NCI-H1105 treated with DMSO at 0.1 percent for 48 hours (cell line): ENCODE measurements at regions not wholly inside any gene's neighbourhood (a gene's known extent, or its start where the extent isn't known, plus 50 kb on each side); places are given as distances from the start of the nearest gene placed in this dataset.
A peak's percentile ranks its signal among the peaks of the same experiment; 100 is the strongest.
"Not testable (repeated sequence)": the region's sequence is repeated elsewhere in the genome, so short reads cannot be mapped to it uniquely, and the experiment has no call there.

Experiments
- DNase-seq: peaks from one replicate; lab custom pipeline; 2025; lab: John Stamatoyannopoulos, UW

- no peak for DNase-seq
These were observed 444.7 kb downstream of the PCDH10 start for GRCh38 chr4:133593764-133594163.

GRCh38 chr4:133592591-133592990 is 443.5 kb downstream of the PCDH10 start:
- no peak for DNase-seq

GRCh38 chr4:133592106-133592505 is 443.0 kb downstream of the PCDH10 start:
- no peak for DNase-seq

DNA sequence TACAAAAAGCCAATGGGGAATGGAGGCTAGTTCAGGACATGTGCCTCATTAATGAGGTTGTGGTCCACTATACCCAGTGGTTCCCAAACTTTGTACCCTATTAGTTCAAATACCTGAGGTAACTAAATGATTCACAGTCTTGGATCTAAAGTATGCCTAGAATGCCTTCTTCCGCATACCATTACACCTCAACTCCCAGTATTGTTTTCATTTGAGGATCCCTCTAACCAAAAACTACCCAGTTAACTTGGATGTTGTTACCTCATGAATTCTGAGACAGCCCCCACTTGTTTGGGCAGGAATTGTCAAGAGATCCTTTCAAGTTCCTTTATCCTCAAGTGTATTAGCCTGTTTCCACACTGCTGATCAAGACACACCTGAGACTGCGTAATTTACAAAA is 439.2 kb downstream of the PCDH10 start:
- DNase-seq = no peak

DNA sequence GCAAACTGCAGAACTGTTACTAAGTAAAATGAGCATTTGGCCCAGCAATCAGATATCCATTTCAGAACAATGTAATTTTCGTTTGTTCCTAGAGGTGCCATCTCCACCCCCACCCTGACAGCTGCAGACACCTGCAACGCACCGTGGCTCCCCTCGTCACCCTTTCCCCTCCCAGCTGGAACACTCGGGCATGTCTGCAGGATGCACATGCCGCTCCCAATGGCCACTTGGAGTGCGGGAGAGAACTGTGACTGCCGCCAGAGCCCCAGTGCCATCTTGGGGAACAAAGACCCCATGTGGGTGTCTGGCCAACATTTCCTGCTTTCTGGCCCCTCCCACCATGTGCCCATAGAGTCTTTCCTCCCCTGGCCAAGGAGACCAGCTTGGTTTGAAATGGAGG is 436.2 kb downstream of the PCDH10 start:
- no peak for DNase-seq

DNA sequence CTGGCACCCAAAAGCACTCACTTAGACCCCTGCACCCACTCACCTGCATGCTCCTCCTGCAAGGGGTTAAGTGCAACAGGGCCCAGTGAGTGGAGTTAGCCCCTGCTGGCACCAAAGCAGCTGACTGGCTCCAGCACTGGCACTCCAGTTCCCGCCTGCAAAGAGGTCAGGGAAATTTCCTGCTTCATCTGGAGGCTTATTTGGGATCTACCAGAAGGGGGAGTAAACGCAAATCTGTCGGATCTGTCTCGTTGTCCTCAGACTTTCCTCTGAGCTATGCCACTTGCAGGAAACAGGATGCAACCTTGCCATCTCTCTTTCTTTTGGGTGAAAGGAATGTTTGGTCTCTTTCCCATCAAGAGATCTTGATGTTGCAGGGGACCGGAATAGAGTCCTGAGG is 435.6 kb downstream of the PCDH10 start:
- no peak for DNase-seq

GRCh38 chr4:133581996-133582619 is 433.0 kb downstream of the PCDH10 start:
- DNase-seq = peak; percentile 10

- DNase-seq = no peak
These were observed 425.2 kb downstream of the PCDH10 start for GRCh38 chr4:133574248-133574647.

- DNase-seq = peak; percentile 97
These were observed 416.3 kb downstream of the PCDH10 start for GRCh38 chr4:133565379-133565778.

- DNase-seq = no peak
These were observed 410.9 kb downstream of the PCDH10 start for GRCh38 chr4:133559987-133560386.

- no peak for DNase-seq
These were observed 406.6 kb downstream of the PCDH10 start for GRCh38 chr4:133555671-133556070.

- no peak for DNase-seq
These were observed 401.3 kb downstream of the PCDH10 start for GRCh38 chr4:133550436-133550835.

DNA sequence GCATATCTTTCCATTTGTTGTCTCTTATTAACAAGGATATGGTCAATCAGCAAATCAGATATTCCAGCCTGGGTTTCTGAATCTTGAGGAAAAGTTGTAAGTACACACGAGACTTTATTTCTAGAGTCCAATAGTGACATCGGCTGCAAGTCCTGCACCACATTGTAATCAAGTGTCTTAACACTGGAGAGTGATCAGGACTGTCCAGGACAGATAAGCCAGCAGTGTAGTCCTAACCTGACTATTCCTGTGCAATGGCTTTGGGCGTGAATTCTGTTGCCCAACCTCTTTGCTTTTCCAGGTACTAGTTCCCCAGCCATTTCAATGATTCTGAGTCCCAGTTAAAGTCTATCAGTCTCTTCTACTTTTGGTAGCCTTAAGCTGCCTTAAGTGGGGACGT is 395.0 kb downstream of the PCDH10 start:
- no peak for DNase-seq

GRCh38 chr4:133537780-133538281 is 388.7 kb downstream of the PCDH10 start:
- DNase-seq = no peak

DNA sequence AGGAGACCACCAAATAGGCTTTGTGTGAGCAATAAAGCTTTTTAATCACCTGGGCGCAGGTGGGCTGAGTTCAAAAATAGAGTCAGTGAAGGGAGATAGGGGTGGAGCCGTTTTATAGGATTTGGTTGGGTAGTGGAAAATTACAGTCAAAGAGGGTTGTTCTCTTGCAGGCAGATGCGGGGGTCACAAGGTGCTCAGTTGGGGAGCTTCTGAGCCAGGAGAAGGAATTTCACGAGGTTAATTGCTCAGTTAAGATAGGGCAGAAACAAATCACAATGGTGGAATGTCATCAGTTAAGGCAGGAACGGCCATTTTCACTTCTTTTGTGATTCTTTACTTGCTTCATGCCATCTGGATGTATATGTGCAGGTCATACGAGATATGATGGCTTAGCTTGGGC is 385.1 kb downstream of the PCDH10 start:
- DNase-seq = not testable (repeated sequence)

DNA sequence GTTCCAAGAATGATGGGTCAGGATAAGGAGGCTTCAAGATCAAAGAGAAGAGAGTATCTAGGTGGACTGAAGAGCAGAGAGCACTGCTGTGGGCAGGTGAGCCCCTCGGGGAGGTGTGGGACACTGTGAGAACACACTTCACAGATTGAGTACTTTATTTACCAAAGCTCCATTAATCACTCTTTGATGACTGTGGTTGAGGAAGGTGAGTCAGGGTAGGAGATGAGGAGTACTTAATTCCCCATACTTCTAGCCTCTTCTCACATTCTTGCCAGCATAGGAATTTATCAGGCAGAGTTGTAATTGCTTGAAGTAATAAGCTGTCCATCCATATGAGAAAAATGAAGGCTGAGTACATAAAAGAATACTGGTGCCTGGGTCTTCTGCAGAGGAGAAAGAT is 375.3 kb downstream of the PCDH10 start:
- no peak for DNase-seq

DNA sequence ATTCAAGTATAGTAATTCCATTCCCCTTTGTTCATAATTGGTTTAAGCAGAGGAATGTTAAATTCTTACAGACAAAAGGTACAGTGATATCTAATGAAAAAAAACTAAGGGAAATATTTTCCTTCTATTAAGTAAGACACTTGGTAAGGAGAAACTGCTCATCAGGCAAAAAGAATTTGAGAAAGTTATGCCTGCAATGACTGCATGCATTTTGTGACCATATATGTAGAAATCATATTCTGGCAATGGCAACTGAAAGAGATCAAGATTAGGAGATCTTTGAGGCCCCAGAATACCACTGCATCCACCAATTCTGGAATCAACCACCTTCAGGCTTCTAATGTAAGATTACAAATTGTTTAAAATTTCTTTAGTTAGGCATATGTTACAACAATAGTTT is 364.8 kb downstream of the PCDH10 start:
- DNase-seq = no peak

DNA sequence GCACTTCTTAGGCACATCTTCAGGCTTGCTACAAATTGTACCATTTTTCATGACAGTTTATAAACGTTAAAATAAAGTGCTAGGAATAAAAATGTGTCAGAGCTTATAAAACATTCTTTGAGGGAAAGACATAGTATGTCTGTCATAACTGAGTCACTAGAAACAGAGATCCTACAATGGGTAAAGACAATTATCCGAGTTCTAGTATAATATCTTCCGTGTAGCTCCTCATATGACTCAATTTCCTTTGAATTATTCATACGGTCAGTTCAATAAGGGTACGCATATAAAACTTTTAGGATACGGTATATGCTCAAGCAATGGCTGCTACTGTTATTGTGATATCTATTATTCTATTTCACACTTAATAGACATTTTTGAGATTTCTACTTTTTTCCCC is 349.1 kb downstream of the PCDH10 start:
- DNase-seq = no peak

DNA sequence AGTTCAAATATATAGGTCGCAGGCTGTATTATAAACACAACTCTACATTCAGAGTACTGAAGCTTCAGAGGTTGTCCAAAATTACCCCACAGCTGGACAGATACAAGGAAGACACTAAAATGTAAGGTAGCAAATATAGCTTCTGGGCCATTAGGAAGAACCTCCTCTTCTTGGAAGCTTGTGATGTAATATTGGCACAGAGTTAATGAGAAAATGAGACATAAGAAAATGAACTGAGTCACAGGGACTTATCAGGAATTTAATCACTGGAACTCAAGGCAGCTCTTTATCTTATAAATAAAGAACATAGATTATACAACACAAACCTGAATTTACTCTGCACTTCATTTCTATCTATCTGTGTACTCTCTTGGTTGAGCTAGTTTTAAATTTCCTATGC is 344.7 kb downstream of the PCDH10 start:
- no peak for DNase-seq

DNA sequence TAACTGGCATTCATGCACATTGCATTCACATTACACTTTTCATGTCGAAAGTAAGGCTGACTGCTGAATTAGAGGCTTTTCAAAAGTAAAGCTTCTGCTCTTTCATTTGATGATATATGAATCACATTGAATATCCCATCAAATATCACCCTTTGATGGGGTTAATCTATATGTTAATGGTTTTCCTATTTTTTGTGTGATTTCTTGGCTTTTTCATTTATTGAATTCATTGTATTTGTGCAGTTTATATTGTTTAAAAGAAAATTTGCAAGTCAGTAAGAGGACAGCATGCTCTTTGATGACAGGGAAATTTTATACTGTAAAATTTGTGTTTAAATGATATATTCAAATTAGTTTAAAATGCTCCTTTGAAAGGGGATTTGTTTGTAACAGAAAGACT is 344.1 kb downstream of the PCDH10 start:
- DNase-seq = no peak

GRCh38 chr4:133484287-133484686 is 335.2 kb downstream of the PCDH10 start:
- DNase-seq = no peak

GRCh38 chr4:133483600-133484246 is 334.6 kb downstream of the PCDH10 start:
- no peak for DNase-seq

- no peak for DNase-seq
These were observed 327.0 kb downstream of the PCDH10 start for GRCh38 chr4:133476063-133476462.

DNA sequence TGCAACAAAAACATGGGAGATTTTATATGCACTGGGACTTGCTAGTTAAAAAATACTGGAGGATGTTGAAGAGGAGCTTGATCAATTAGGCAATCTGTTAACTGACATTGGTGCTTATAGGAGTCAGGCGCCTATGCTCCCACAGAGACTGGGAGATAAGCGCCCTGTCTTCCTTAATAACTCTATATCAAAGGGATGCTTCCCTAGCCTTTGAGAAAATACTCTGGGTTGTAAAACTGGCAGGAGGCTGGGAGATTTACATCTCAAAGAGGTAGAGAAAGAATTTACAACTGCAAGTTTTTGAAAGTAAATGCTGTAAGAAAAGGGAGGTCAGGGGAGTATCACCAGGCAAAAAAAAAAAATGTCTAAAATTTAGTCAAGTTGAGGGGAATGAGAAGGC is 325.4 kb downstream of the PCDH10 start:
- no peak for DNase-seq
